Medulla oblongata (tissue), 1 donor: ENCODE measurements at regions not wholly inside any gene's neighbourhood (a gene's known extent, or its start where the extent isn't known, plus 50 kb on each side); places are given as distances from the start of the nearest gene placed in this dataset.
A peak's percentile ranks its signal among the peaks of the same experiment; 100 is the strongest.

Source experiments
- DNase-seq: peaks from one replicate; pipeline ENCODE4 v3.0.0-alpha.2; 2015; ENCODE audit errors: extremely low spot score

DNA sequence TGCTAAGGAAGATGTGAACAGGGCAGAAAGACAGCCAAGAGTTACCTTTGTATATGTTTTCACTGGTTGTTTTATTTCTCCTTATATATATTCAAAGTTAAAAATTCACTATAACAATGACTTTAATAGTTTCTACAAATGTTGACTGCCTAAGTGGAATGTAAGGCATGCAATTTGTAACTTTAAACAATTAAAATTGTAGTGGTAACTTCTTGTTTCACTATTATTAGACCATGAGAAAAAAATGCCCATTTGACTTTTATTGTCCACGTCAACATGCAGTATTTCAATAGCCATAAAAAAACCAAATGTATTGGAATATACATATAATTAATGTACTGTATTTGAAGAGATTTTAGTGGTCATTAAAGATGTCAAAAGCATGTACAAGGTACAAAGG lies 340.7 kb upstream of the CBLB start:
- DNase-seq: no peak

- no peak for DNase-seq
These were observed 342.1 kb upstream of the CBLB start for GRCh38 chr3:106210923-106211322.

DNA sequence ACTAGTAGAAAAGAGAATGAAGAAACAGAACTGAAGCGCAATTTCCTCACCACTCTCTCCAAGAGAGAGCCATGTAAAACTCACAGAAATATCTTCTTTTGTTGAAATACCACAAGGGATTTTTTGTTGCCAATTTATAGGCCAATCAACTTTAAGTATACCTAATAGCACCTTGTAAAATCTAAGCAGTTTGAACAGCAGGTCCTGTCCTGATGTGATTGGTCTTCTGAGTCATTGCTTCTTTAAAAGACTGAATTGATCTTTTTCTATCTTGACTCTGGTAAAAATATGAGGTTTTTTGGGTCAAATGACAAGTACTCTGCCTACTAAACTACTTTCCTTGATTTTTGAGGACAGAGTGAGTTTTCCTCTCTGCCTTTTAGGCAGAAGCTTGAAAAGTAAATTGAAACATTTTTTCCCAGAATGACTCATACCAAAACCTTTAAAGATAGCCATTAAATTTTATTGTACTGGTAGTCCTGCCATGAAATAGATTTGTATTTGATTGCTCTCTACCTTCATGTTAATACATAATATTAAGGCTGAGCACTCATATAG lies 343.9 kb upstream of the CBLB start:
- no peak for DNase-seq

GRCh38 chr3:106213954-106214353 lies 345.1 kb upstream of the CBLB start:
- no peak for DNase-seq

DNA sequence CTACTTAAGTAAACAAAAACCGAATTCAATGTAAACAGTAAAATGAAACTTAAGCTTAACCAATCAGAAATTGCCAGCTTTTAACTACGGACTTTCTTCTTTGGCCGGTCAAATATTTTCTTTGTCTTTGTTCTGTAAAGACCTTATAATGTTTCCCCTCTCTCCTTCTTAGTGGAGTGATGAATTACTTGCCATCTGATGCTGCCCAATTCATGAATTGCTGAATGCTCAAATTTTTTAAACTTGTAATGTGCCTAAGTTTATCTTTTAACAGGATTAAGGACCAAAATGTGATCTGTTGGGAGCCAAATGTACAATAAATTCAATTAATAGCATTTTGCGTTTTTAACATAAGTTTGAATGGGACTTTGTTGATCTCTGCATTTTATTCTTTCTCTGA lies 345.8 kb upstream of the CBLB start:
- no peak for DNase-seq

DNA sequence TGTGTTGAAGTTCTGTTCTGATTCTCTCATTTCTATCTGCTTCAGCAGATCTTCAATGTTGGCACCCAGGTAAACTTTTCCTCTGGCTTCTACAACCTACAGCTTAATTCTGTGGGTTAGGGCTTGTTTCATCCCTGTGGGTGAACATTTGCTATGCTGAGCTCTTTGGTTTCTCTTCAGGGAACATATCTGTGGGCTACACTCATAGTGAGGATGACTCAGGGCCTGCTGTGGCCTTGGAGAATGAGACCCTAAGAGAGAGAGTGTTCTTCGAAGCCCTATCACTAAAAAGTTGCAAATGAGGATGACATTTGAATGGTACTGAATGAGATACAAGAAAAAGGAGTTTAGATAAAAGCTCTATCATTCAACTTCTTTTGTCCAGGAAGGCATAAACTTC lies 346.2 kb upstream of the CBLB start:
- no peak for DNase-seq

DNA sequence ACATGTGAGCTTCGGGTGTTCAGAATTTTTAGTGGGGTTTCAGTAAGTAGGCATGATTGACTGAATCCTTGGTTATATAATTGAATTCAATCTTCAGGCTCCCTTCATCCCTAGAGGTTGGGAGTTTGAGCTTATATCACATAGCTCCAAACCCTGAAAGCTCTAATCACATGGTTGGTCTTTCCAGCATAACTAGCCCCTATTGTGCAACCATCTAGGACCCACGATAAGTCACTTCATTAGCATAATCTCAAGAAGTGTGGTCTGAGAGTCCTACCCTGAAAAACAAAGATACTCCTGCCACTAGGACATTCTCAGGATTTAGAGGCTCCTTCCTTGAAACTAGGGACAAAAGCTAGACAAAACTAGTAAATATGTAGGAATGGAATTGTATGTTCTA lies 348.9 kb upstream of the CBLB start:
- DNase-seq: no peak

DNA sequence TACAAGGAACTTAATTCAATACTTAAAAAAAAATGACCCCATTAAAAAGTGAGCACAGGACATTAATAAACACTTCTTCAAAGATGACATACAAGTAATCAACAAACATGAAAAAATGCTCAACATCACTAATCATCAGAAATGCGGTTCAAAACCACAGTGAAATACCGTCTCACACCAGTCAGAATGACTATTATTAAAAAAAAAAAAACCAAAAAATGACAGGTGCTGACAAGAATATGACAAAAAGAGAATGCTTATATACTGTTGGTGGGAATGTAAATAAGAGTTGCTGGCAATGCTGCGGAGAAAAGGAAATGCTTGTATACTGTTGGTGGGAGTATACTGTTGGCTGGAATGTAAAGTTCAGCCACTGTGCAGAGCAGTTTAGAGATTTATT lies 358.3 kb upstream of the CBLB start:
- no peak for DNase-seq

DNA sequence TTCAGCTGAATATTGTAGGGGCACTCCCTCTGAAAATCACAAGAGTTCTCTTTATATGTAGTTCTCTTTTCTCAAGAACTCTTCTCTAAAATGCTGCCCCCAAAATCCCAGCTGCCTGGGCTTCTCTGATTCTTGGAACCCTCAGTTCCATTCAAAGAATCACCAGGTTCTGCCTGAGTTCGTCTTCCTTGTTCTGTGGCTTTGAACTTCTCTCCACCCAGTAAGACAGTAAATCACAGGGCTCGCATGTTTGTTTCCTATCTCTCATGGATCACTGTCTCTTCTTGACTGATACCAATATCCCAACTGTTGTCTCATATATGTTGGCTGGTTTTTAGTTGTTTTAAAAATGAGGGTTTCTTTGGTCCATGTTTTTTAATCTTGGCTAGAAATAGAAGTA lies 359.5 kb upstream of the CBLB start:
- DNase-seq: no peak

GRCh38 chr3:106229495-106230278 lies 360.9 kb upstream of the CBLB start:
- DNase-seq: no peak

DNA sequence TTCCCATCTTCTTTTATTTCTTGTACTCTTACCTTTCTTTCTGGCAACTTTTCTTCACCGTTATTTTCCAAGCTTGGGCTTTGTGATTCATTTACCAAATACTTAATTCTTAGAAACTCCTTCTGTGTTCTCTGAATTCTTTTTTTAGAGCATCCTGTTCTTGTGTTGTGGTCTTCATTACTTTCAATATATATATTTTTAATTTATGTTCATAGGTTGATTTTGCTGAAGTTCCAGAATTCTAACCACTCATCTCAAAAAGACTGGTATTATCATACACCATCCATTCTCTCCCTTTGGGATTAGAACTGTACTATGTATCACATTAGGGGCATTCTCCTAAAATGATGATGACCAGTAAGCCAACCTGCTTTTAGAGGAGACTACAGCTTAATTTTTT lies 362.3 kb upstream of the CBLB start:
- DNase-seq: no peak

DNA sequence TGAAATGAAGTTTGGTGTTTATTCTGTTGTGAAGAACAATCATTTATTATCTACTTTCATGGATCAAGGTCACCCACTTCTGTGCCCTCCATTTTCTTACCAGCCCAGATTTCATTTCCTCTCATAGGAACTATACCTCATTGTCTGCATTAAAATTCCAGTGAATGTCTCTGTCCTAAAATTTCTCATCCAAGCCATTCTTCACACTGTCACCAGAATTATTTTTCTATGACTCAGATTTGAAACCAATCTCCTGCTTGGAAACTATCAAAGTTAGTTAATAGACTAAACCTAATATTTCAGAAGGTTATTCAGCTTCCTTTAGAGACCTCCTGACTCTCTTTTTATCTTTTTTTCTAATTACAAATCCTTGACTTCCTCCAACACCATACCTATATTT lies 364.1 kb upstream of the CBLB start:
- DNase-seq: no peak

DNA sequence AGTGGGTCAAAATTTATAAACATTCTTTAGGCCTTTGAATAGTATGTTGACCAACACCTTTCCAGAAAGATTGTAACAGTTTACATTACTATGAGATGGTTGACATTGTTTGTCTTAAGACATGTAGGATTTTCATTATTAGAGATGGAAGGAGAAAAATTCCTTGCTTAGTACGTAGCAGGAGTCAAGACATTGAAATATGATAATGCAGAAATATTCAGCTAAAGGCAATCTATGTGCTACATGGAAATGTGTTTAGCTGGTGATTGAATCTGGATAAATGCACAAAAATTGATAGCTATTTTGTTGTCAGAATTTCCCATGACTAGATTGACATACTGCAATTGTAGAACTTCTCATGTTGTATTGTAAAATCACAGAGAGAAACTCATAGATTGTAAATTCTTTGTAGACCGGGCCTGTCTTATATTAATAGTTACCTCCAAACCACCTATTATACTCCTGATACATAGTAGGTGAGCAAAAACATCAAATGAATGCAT lies 370.4 kb upstream of the CBLB start:
- no peak for DNase-seq

- DNase-seq: no peak
These were observed 372.8 kb upstream of the CBLB start for GRCh38 chr3:106241593-106241992.

GRCh38 chr3:106242781-106243180 lies 374.0 kb upstream of the CBLB start:
- DNase-seq: peak; percentile 29

DNA sequence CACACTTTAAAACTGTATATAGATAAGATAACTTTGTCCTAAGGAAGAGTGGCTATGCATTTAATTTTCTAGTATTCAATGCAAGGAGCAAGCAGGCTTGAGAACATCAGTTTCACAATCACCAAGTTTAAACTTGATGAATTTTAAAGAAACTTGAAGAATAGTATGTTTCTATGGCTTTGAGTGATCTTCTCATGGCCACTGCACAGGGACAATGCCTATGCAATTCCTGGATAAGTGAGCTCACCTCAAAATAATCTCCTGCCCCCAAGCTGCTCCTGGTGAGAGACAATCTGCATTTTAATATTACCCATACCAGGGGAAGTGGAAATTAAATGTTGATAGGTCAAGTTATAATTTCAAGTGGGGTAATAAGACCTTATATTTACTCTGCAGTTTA lies 376.6 kb upstream of the CBLB start:
- DNase-seq: no peak

DNA sequence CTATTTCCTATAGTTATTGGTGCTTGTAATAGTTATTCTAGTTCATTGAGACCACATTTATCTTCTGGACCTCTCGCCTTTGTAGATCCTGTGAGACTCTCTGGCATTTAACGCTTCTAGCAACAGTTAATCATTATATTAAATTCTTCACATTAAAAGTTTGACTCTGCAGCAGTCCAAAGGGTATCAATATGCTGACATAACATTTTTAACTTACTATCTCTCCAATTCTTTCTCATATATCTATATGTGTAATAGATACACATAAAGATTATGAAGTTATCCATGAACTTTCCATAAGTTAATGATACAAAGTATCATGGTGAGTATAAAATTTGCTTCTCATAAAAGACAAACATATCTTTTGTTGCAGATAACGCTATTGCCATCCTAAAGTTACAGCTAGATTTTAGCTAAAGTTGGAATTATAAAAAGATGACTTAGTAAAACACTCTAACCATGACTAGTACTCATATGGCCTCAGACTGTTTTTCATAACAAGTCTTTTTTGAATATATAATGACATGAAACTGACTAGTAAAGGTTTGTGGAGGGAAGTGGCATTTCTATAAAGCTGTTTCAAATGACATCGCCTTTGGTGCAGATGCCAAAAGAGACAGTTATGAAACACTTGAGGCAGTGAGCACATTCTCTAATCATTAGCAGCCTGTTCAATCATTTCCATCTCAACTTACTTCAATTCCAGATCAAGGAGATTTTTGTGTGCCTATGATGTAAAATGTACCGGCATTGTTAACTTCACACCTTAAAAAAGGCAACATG lies 379.3 kb upstream of the CBLB start:
- DNase-seq: no peak

DNA sequence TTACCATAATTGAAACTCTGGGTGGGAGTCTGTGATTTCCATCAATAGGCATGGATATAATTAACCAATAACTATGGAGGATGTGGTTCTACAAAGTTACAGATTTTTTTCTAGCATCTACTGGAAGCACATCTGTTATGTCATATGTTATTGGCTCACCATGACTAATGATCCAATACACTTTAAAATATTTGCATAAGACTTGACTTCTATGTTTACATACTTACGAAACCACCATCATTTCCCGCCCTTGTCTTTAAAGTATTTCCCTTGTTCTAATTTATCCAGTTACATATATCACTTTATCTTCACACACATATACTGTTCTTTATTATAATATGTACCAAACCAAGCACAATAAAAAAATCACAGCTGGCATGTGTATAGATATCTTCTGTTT lies 380.3 kb upstream of the CBLB start:
- DNase-seq: no peak

DNA sequence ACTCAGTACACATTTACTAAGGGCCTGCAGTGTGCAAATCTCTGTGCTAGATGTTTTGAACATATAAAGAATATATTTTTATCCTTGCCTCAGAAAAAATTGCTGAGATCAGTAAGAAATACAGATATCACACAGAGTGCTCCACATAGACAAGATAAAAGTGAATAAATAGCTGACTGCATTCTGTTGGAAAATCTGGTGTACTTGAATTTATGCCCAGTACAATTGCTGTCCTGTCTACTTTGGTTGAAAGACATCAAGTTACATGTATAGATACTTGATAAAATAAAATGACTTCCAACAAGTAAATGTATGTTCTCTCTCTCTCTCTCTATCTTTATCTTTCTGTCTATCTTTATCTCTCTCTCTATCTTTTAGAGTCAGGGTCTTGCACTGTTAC lies 381.2 kb upstream of the CBLB start:
- no peak for DNase-seq

GRCh38 chr3:106251160-106251892 lies 382.5 kb upstream of the CBLB start:
- no peak for DNase-seq

DNA sequence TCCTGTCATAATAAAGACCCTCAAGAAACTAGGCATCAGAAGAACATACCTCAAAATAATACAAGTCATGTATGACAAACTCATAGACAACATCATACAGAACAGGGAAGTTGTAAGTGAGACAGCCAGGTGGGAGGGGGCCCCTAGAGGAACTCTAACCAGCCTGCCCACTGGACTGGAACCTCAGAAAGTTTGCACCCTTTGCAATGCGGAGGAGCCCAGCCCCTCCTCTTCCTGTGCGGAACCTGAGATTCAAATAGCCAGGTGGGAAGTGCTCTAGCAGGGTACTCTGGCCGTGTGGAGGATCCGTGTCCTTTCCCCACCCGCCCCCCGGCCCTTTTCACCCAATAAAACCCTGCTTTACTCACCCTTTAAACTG lies 387.0 kb upstream of the CBLB start:
- no peak for DNase-seq

- DNase-seq: no peak
These were observed 387.6 kb upstream of the CBLB start for GRCh38 chr3:106256249-106256957.
